ENCODE measurements at regions not wholly inside any gene's neighbourhood (a gene's known extent, or its start where the extent isn't known, plus 50 kb on each side); places are given as distances from the start of the nearest gene placed in this dataset.

DNA sequence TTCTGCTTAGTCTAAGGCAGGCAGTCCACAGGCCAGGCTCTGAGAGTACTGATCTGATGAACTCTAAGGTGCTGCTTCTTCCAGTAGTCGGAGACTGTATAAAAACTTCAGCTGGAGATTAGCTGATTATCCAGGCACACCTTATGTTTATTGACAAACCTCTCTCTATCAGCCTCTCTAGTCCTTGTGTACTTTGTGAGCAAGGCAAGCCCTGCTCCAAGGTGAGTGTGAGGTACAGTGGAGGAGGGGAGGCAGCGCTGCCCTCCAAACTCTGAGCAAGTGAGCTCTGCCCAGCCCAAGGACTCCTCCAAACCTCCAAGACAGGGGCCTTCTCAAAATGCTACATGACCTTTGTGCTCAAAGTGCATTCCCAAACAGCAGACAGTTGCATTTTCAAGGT is 95.9 kb upstream of the CDKN3 start:
- in situ Hi-C loops (cut with HindIII; ENCODE audit: low sequenced_read_pairs): no loop called here

DNA sequence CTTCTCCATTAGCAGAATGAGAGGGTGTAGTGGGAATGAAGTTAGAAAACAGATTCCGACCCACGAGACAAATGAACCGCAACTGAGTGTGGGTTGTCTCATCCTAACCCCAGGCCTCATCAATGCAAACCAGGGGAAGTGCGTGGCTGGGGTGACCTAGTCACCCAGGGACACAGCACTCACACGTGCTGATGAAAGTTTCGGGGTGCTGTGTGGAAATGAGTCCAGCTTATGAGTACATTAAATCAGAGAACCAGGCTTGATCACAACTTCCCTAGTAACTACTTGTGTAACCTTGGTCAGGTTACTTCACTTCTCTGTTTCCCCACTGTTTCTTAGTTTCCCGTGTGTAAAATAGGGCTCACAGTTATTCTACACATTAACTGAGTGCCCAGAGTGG is 95.4 kb upstream of the CDKN3 start:
- in situ Hi-C loops (cut with HindIII; ENCODE audit: low sequenced_read_pairs): no loop called here

DNA sequence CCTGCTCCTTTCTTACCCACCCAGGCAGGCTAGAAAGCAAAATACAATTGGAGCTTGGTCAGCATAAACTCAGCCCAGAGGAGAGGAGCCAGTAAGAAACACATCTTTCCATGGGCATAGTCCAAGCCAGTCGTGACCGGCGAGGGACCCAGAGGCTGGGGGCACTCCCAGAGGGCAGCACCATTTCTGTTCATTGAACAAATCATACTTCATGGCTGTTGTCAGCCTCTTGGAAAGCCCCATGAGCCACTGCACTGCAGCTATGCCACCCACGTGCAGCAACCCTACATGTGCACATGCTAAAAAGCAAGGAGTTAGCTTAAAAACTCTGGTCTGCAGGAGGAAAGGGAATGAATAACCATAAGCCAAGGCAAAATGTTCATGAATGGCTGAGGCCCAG is 90.0 kb upstream of the CDKN3 start:
- in situ Hi-C loops (cut with HindIII; ENCODE audit: low sequenced_read_pairs): no loop called here

DNA sequence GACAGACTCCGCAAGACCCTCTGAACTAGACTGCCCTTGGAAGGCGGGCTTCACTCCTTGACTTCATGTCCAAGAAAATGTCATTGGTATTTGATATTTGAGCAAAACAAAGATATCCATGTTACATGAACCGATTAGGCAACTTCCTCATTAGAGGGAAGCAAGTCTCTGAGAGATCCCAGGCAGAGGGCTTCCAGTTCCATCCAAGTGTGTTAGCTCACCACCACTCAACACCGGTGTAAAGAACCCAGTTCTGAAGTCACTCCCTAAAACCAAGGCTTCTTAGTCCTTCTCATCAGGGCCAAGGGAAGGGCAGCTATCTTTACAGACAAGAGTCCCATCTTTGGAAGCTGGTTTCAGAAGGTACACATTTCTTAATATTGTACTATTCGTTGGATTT is 87.2 kb upstream of the CDKN3 start:
- in situ Hi-C loops (cut with HindIII; ENCODE audit: low sequenced_read_pairs): no loop called here

DNA sequence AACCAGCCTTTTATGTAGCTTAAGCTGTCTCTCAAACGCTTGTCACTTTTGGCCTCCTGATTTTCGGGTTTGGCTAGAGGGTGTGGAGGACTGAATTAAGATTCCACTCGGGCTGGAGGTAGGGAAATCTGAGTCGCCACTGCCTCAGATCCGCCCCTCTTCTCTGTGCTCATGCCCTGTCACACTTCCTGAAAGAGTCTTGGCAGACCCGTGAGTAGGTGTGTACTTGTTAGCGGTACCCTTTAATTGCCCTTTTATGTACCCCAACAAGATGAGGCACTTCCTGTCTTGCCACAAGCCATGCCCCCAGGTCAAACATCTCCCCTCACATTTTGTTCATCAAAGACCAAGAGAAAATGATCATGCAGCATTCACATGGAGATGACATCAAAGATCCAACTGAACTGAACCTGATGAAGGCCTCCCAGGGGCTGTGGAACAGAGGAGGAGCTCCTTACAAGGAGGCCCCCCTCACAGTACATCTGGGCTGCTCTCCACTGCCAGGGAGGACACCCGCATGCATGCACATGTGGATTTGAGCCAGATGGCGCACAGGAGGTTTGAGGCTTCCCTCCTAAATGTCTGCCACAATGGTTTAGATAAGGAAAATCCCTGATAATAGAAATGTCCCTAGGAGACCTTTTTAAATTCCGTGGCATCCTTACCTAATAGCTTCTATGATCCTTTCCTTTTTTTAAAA is 86.5 kb upstream of the CDKN3 start:
- in situ Hi-C loops (cut with HindIII; ENCODE audit: low sequenced_read_pairs): no loop called here

DNA sequence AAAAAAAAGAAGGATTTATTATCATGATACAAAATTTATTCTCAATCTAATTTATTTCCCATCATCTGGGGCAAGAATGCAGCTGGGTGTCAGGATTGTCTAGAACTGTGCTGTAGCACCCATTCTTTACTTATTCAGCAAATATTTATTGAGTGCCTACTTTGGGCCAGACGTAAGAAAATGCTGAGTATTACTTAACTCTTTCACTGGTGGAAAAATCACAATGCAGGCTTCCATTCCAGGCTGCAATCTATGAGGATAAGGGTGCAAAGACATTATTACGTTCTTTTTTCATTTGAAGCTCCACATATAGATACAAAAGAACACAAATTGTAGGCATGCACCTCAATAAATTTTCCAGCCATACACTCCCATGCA is 86.0 kb upstream of the CDKN3 start:
- in situ Hi-C loops (cut with HindIII; ENCODE audit: low sequenced_read_pairs): no loop called here

DNA sequence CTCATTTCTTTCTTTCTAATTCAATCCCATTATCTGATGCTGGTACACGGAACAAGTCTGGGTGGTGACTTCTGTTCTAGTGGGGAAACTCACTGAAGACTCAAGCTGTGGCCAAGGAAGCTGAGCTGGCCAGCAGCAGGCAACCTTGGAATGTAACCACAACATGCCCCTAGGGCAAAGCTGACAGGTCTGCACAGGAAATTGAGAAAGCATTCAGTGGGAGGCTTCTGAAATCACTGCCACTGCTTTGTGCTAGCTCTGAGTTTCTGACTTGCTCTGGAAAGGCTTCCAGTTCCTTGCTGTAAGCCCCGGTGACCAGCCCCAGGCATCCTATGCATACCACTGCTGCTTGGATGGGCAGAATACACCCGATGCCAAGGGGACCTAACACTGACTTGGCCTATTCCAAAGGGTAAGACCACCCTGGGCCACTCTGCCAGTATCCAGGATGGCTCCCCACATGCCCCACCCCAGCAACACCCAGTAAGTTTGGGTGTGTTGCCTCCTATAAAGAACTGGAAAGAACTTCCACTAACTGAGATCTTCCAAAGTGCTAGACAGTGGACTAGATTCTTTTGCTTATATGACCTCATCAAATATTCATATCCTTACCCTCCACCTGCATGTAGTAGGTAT is 84.5 kb upstream of the CDKN3 start:
- in situ Hi-C loops (cut with HindIII; ENCODE audit: low sequenced_read_pairs): no loop called here

DNA sequence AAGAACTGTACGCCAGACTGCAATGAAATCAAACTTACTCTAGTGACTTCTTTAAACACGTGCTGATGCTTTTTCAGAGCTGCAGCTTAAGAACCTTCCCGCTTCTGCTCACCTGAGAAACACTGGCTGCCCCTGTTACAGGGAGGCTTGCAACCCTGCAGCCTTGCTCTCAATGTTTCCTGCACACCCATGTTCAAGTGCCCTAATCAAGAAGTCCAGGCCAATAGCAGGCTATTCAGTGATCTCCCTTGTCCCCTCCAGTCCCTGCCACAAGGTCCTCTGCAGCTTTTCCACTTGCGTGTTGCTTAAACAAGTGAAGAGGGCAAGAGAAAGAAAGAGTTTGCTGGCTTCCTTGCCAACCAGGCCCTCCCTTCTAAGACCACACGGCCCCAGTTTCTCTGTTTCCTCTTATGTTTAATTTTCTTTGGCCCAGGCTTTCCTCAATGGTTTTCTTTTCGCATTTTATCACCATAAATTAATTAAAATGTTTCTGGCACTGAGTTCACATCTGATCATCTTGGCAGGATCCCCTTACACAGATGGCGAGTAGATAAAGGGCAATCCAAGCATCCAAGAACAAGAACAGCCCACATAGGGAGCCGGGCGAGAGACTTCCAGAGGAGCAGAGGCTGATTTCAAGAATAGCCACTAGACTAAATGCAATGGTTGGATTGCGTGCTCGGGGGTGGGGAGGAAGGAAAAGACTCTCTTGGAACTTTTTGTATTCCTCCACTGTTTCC is 82.3 kb upstream of the CDKN3 start:
- in situ Hi-C loops (cut with HindIII; ENCODE audit: low sequenced_read_pairs): no loop called here

DNA sequence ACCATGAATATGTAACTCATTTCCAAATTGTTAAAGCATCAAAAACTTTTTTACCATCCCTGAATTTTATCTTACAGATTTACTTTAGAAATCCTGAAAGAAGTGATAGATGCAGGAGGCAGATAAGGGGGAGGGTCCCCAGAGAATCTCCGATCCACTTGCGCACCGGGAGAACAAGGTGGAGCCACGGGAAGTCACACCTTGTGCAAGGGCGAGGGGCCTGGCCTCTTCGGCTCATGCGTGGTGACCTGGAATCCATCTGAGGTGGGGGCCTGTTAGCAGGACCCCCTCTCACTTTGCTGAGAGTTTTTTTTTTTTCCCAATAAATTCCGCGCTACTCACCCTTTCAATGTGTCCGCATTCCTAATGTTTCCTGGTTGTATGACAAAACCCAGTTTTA is 80.2 kb upstream of the CDKN3 start:
- in situ Hi-C loops (cut with HindIII; ENCODE audit: low sequenced_read_pairs): no loop called here

DNA sequence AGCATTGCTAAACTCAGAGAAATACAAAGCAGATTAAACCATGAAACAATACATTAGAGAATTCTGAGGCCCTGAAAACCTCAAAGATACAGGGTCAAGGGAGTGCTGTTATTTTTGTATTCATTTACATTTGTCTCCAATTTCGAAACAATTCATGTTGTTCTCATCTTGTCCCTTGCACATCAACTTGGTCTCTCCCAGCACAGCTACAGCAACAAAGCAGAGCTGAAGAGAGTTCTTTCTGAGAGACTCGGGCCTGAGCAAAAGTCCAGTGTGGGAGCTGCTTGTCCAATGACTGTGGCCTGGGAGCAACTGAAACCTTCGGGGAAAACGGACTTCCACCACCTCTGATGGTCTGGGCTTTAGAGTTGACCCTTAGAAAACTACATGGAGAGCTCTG is 79.4 kb upstream of the CDKN3 start:
- in situ Hi-C loops (cut with HindIII; ENCODE audit: low sequenced_read_pairs): no loop called here

DNA sequence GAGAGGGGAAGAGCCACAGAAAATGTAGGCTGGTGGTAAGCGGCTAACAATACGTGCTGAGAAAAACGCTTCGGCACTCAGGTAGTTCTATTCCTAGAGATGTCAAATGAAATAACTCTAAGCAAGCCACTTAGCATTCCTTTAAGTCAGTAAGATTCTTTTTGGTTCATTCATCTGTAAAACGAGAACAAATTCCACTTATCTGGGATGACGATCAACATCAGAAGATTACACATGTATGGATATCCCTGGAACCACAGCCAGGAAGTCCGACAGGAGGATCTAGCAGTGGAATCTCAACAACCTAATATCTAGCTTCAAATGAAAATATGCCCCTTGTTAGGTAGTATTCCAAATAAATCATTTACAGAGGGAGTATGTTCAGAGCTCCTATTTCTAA is 74.6 kb upstream of the CDKN3 start:
- in situ Hi-C loops (cut with HindIII; ENCODE audit: low sequenced_read_pairs): no loop called here

DNA sequence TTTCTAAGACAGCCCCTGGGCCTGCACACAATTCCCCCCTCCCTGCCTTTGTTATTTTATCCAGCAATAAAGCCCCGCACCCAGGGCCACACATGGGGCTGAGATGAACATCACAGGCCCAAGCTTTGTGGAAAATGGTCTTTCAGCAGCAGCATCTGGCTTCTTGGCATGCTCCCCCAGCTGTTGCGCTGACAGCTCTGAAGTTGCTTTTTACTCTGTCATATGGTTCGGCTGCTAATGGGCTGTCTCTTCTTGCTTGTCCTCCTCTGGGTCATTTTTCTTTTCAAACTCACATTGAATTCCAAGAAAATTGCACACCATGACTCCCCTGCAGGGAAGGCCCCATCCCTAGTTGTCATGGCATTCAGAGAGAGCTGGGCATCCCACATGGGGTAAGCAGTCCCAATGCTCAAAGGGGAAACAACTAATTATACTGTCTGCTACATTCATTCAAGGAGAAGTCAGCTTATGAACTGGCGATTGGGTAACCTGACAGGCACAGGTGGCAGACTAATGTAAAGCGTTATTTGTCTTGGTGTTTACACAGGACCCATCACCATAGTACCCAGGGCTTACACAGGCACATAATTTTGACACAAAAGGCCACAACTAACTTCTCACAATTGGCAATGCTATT is 74.0 kb upstream of the CDKN3 start:
- in situ Hi-C loops (cut with HindIII; ENCODE audit: low sequenced_read_pairs): no loop called here

DNA sequence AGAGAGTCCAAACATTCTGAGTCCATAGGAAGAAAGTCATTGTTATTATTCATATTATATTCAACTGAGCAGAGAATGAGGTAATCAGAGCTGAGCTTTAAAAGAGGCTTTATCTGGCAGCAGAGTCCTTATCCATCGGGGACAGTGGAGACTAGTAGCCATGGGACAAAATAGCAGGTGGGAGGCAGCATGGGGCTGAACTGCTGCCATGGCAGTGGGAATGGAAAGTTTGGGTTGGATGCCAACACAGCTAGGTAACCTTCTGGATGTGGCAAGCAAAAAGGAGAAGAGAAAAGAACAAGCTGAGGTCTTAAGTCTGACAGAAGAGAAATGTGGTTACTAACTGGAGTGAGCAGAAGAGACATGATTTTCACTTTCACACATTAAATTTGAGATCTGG is 71.0 kb upstream of the CDKN3 start:
- in situ Hi-C loops (cut with HindIII; ENCODE audit: low sequenced_read_pairs): no loop called here

DNA sequence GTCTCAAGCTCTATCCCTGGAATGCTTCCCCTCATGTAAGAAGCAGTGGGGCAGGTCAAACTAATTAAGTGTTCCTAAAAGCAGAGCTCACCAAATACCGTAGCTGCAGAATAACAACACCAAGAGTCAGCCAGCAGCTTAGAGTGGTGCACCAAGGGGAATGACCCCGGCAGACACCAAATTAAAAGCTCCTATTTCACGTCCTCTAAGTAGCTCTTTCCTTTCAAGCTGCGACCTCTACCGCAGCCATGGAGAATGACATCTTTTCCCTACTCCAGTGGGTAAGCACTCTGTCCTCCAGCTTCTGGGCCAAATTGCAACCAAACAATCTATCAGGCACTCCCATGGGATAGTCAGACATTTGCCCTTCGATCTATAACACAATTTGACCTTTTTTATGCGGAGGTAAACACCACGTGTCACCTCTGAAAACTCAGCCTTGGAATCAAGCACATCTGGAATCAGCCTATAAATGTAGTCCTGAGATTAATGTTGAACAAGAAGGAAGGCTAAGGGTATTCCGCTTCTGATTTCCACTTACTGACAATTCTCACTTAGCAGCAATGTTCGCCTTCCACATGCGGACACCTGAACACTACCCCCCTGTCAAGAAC is 67.6 kb upstream of the CDKN3 start:
- in situ Hi-C loops (cut with HindIII; ENCODE audit: low sequenced_read_pairs): no loop called here

DNA sequence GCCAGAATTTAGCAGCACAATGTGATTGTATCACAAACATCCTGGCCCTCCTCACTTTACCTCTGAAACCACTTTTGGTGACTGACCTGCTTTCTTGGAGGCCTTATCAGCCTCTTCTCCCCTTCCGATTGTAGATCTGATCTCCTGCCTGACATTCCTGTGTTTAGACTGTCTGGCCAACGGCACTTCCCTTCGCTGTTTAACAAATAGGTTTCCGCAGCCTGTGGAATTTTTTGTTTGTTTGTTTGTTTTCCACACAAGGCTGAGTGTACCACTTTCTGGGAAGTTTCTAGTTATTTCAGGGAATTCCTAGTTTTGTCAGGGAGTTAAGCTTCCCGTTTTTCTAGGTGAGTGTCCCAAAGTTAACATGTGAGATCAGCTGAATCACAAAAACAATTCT is 65.9 kb upstream of the CDKN3 start:
- in situ Hi-C loops (cut with HindIII; ENCODE audit: low sequenced_read_pairs): loop anchor here (10.0 kb wide), 1 partner anchor 366 kb away; no protein-coding TSS in a partner anchor

DNA sequence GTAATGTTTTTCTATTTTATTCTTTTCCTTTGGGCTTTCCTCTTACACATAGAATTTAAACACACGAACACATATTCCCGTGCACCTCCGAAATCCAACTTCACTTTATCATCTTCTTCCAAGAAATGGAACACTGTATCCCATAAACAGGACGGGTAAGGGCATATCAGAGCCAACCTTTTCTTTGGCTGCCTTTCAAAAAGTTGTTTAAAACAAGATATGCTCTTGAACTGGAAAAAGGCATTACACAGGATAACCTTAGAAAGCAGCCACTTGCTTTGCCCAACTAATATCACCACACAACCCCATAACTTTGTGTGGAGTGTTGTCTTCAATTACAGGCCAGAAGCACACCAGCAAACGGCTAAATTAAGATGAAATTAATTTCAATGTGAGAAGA is 65.3 kb upstream of the CDKN3 start:
- in situ Hi-C loops (cut with HindIII; ENCODE audit: low sequenced_read_pairs): loop anchor here (10.0 kb wide), 1 partner anchor 367 kb away; no protein-coding TSS in a partner anchor

DNA sequence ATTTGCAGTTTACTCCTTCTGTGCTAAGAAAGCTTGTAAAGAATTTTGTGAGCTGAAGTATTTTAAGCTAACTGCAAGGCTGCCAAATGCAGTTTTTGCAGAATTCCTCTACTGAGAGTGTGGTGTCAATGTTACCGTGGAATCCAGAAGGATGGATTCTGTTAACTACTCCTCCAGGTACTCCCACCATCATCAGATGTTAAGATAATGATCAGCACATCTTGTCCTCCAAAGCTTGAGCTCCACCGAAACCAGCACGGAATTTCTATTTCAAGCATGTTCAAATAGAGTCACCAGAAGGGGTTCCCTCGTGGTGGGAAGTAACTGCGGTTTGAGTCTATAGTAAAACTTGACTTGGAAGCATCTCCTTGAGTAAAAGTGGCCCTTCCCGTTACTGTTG is 64.3 kb upstream of the CDKN3 start:
- in situ Hi-C loops (cut with HindIII; ENCODE audit: low sequenced_read_pairs): loop anchor here (10.0 kb wide), 1 partner anchor 368 kb away; no protein-coding TSS in a partner anchor

DNA sequence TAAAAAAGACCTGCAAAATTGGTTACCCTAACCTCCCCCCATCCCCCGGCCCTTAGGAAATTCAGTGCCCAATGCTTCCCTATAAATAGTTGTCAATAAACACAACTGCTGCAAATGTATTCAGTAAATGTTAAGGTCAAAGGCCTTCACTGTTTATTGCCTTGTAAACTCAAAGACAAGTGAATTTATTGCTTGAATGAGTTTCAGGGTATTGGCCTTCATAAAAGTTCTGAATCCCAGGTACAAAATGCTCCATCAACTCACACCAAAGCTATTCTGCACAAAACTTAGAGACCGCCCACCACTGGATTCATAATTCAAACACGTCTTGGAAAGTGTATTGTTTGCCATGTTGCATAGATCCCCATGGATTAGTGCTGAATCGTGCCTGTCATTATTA is 63.3 kb upstream of the CDKN3 start:
- in situ Hi-C loops (cut with HindIII; ENCODE audit: low sequenced_read_pairs): loop anchor here (10.0 kb wide), 1 partner anchor 369 kb away; no protein-coding TSS in a partner anchor

DNA sequence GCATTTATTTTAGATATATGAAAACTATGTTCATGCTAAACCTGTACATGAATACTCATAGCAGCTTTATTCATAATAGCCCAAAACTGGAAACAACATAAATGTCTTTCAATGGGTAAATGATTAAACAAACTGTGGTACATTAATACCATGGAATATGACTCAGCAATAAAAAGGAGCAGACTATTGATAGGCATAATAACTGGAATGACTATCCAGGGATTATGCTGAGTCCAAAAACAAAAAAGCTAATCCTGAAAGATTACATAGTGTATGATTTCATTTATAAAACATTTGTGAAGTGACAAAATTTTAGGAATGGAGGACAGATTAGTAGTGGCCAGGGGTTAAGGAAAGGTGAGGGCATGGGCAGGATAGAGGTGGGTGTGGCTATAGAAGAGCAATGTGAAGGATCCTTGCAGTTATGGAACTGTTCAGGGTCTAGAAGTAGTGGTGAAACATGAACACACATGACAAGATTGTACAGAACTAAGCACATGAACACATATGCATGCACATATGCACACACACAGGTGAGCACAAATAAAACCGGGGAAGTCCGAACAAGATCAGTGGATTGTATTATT is 61.1 kb upstream of the CDKN3 start:
- in situ Hi-C loops (cut with HindIII; ENCODE audit: low sequenced_read_pairs): loop anchor here (10.0 kb wide), 1 partner anchor 371 kb away; no protein-coding TSS in a partner anchor

DNA sequence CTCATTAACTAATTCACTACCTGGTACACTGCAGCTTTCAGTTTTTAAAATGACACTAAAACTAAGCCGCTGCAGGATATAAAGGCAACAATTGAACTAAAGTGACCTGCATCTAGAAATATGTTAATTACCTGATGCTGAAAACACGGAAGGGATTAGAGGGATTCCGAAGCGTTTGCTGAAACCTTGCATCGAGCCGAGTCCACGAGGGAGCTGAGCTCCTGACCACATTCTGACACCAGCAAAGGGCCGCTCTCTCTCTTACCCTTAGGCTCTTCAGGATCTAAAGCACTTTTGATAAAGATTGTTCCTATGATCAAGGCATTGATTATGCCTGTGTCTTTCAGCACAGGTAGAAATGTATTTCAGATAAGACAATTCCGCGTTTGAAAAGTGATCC is 59.5 kb upstream of the CDKN3 start:
- in situ Hi-C loops (cut with HindIII; ENCODE audit: low sequenced_read_pairs): loop anchor here (10.0 kb wide), 1 partner anchor 373 kb away; no protein-coding TSS in a partner anchor

Measured in DLD1 (cell line).